ENCODE measurements at regions not wholly inside any gene's neighbourhood (a gene's known extent, or its start where the extent isn't known, plus 50 kb on each side); places are given as distances from the start of the nearest gene placed in this dataset.

GRCh38 chr2:200042102-200042735, 86.8 kb downstream of the MAIP1 start:
- no peak for ATAC-seq
- no peak for DNase-seq
- no peaks in the 10 kb centered on the region for H3K27me3 ChIP-seq
- intact Hi-C loops (cut with DNase I) = no loop called here
- no peak overlapping the region for H3K27ac ChIP-seq
- no peak for TF ChIP-seq POLR2A (IDR thresholded peaks at IDR 0.05)
- H3K36me3 ChIP-seq = no peaks in the 10 kb centered on the region
- H3K9me3 ChIP-seq = no peaks in the 10 kb centered on the region
- H3K4me3 ChIP-seq = no peak overlapping the region
- no peaks in the 10 kb centered on the region for H3K4me1 ChIP-seq

- intact Hi-C loops (cut with DNase I) = no loop called here
Measured at GRCh38 chr2:200042944-200043343, 87.6 kb downstream of the MAIP1 start.

GRCh38 chr2:200044453-200044852, 89.1 kb downstream of the MAIP1 start:
- TF ChIP-seq CTCF (IDR thresholded peaks at IDR 0.05) = no peak
- no peak for TF ChIP-seq POLR2A (IDR thresholded peaks at IDR 0.05)
- ATAC-seq = no peak

More at GRCh38 chr2:200042944-200043343, 87.6 kb downstream of the MAIP1 start:
- no peak for ATAC-seq
- Histone ChIP-seq H3K4me1 (no peaks in the 10 kb centered on the region), H3K9me3 (no peaks in the 10 kb centered on the region), H3K4me3 (no peak overlapping the region), H3K27me3 (no peaks in the 10 kb centered on the region), H3K36me3 (no peaks in the 10 kb centered on the region), H3K27ac (no peak overlapping the region)
- no peak for TF ChIP-seq POLR2A (IDR thresholded peaks at IDR 0.05)
- TF ChIP-seq CTCF (IDR thresholded peaks at IDR 0.05) = no peak
- no peak for DNase-seq

GRCh38 chr2:200048421-200048820, 93.0 kb downstream of the MAIP1 start:
- ATAC-seq = no peak
- no peaks in the 10 kb centered on the region for H3K9me3 ChIP-seq
- no peak for DNase-seq
- no peaks in the 10 kb centered on the region for H3K27me3 ChIP-seq
- H3K36me3 ChIP-seq = no peaks in the 10 kb centered on the region
- no peak for TF ChIP-seq POLR2A (IDR thresholded peaks at IDR 0.05)
- no peak for TF ChIP-seq CTCF (IDR thresholded peaks at IDR 0.05)
- no peak overlapping the region for H3K4me3 ChIP-seq
- H3K27ac ChIP-seq = no peak overlapping the region
- intact Hi-C loops (cut with DNase I) = no loop called here
- WGBS (ENCODE audit: insufficient coverage, low coverage, low lambda C conversion rate, missing lambda C conversion rate) = 87% methylated on average over 5 of the region's 5 CpGs
- H3K4me1 ChIP-seq = peaks cover 0 to 15% (median 6%) of the 10 kb centered on the region in 4 donors

More at GRCh38 chr2:200044453-200044852, 89.1 kb downstream of the MAIP1 start:
- no peaks in the 10 kb centered on the region for H3K27me3 ChIP-seq
- intact Hi-C loops (cut with DNase I) = no loop called here
- 69% methylated on average over 2 of the region's 2 CpGs for WGBS (ENCODE audit: insufficient coverage, low coverage, low lambda C conversion rate, missing lambda C conversion rate)
- no peaks in the 10 kb centered on the region for H3K4me1 ChIP-seq
- H3K36me3 ChIP-seq = no peaks in the 10 kb centered on the region
- no peak overlapping the region for H3K27ac ChIP-seq
- no peak for DNase-seq
- no peaks in the 10 kb centered on the region for H3K9me3 ChIP-seq
- H3K4me3 ChIP-seq = no peak overlapping the region

GRCh38 chr2:200049086-200049485, 93.7 kb downstream of the MAIP1 start:
- no peaks in the 10 kb centered on the region for H3K27me3 ChIP-seq
- H3K4me3 ChIP-seq = no peak overlapping the region
- WGBS (ENCODE audit: insufficient coverage, low coverage, low lambda C conversion rate, missing lambda C conversion rate) = 68% methylated on average over 3 of the region's 3 CpGs
- ATAC-seq (no peak), DNase-seq (no peak)
- H3K36me3 ChIP-seq = no peaks in the 10 kb centered on the region
- intact Hi-C loops (cut with DNase I) = no loop called here
- H3K27ac ChIP-seq = no peak overlapping the region
- TF ChIP-seq CTCF (IDR thresholded peaks at IDR 0.05) (no peak), POLR2A (IDR thresholded peaks at IDR 0.05) (no peak)
- H3K4me1 ChIP-seq = peaks cover 0 to 15% (median 6%) of the 10 kb centered on the region in 4 donors
- no peaks in the 10 kb centered on the region for H3K9me3 ChIP-seq
